ENCODE measurements at regions not wholly inside any gene's neighbourhood (a gene's known extent, or its start where the extent isn't known, plus 50 kb on each side); places are given as distances from the start of the nearest gene placed in this dataset.

GRCh38 chr18:27595113-27595838 lies 410.2 kb upstream of the CHST9 start:
- TF ChIP-seq TCF4 (CRISPR knock-in tag; IDR thresholded peaks at IDR 0.05; ENCODE audit: borderline replicate concordance) (no peak), TOX (CRISPR knock-in tag; IDR thresholded peaks at IDR 0.05; ENCODE audit: borderline replicate concordance) (no peak), ISL1 (CRISPR knock-in tag; IDR thresholded peaks at IDR 0.05) (no peak), ZC3H10 (CRISPR knock-in tag; IDR thresholded peaks at IDR 0.05) (no peak), PATZ1 (CRISPR knock-in tag; IDR thresholded peaks at IDR 0.05; ENCODE audit: borderline replicate concordance) (no peak), ARNTL (CRISPR knock-in tag; IDR thresholded peaks at IDR 0.05; ENCODE audit: borderline replicate concordance, low read depth) (no peak), BACH2 (CRISPR knock-in tag; IDR thresholded peaks at IDR 0.05; ENCODE audit: borderline replicate concordance) (no peak), ZFP30 (CRISPR knock-in tag; IDR thresholded peaks at IDR 0.05) (no peak), CSDC2 (CRISPR knock-in tag; IDR thresholded peaks at IDR 0.05) (no peak), RARB (CRISPR knock-in tag; IDR thresholded peaks at IDR 0.05) (no peak), ZNF70 (CRISPR knock-in tag; IDR thresholded peaks at IDR 0.05) (no peak), TSHZ2 (CRISPR knock-in tag; IDR thresholded peaks at IDR 0.05) (no peak), CSRNP3 (CRISPR knock-in tag; IDR thresholded peaks at IDR 0.05) (no peak), OSR1 (CRISPR knock-in tag; IDR thresholded peaks at IDR 0.05) (no peak)
